Activated CD8-positive, alpha-beta memory T cell treated with anti-CD3 and anti-CD28 coated beads, Interleukin-2, amount 10 ng/mL, durations not matched to agents 7 days and 5 days (primary cell): ENCODE measurements at regions not wholly inside any gene's neighbourhood (a gene's known extent, or its start where the extent isn't known, plus 50 kb on each side); places are given as distances from the start of the nearest gene placed in this dataset.

Experiments used
- ATAC-seq: fragments of 150-1000 bp; cut with Tn5 transposase; one replicate; pipeline ENCODE4 v1.10.0; 2021; ENCODE audit warnings: moderate library complexity
- CTCF ChIA-PET: fragments of 350-600 bp; sonication (Branson Sonifier 250); formaldehyde crosslinking; loops from one replicate; lab custom pipeline; 2021; ENCODE audit warnings: antibody characterized with exemption; lab: Charles Lee
- DNase-seq: peaks from one replicate; pipeline ENCODE4 v3.0.0-alpha.2; 2020
- H3K27ac Mint-ChIP-seq: one replicate; pipeline ENCODE4 v1.8.0; 2021; ENCODE audit warnings: mild to moderate bottlenecking, mixed read lengths
- H3K27me3 Mint-ChIP-seq: one replicate; pipeline ENCODE4 v1.8.0; 2021; ENCODE audit warnings: mixed read lengths
- H3K36me3 Mint-ChIP-seq: one replicate; pipeline ENCODE4 v1.8.0; 2021; ENCODE audit warnings: mild to moderate bottlenecking, mixed read lengths
- H3K4me1 Mint-ChIP-seq: one replicate; pipeline ENCODE4 v1.8.0; 2021; ENCODE audit warnings: mixed read lengths
- H3K4me3 Mint-ChIP-seq: one replicate; pipeline ENCODE4 v1.8.0; 2021; ENCODE audit warnings: mild to moderate bottlenecking, moderate library complexity, mixed read lengths
- H3K9me3 Mint-ChIP-seq: one replicate; pipeline ENCODE4 v1.8.0; 2022; ENCODE audit warnings: low read depth, mixed read lengths

GRCh38 chr3:80141557-80141956 is 373.8 kb upstream of the ROBO1 start:
- H3K4me3 Mint-ChIP-seq = no peak overlapping the region
- peaks cover 6% of the 10 kb centered on the region for H3K9me3 Mint-ChIP-seq
- H3K27ac Mint-ChIP-seq = no peak overlapping the region
- DNase-seq (no peak), ATAC-seq (no peak)
- CTCF ChIA-PET = no interaction called here
- H3K36me3 Mint-ChIP-seq = no peaks in the 10 kb centered on the region
- H3K4me1 Mint-ChIP-seq = no peaks in the 10 kb centered on the region
- H3K27me3 Mint-ChIP-seq = no peaks in the 10 kb centered on the region

GRCh38 chr3:80116281-80116680 is 348.5 kb upstream of the ROBO1 start:
- H3K36me3 Mint-ChIP-seq = no peaks in the 10 kb centered on the region
- H3K27me3 Mint-ChIP-seq = no peaks in the 10 kb centered on the region
- DNase-seq (no peak), ATAC-seq (no peak)
- peaks cover 17% of the 10 kb centered on the region for H3K9me3 Mint-ChIP-seq
- no peak overlapping the region for H3K27ac Mint-ChIP-seq
- no peak overlapping the region for H3K4me3 Mint-ChIP-seq
- H3K4me1 Mint-ChIP-seq = no peaks in the 10 kb centered on the region
- CTCF ChIA-PET = no interaction called here

DNA sequence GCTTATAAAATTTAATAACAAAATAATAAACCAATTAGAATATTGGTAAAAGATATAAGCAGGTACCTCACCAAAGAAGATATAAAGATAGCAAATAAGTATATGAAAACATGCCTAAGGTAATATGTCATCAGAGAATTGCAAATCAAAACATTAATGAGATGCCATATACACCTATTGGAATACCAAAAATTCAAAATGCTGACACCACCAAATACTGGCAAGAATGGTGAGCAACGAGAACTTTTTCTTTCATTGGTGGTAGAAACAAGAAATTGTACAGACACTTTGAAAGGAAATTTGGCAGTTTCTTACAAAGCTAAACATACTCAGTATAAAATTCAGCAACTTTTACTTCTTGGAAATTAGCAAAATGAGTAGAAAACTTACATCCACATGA is 346.9 kb upstream of the ROBO1 start:
- Mint-ChIP-seq H3K4me1 (no peaks in the 10 kb centered on the region), H3K36me3 (no peaks in the 10 kb centered on the region), H3K27ac (no peak overlapping the region), H3K9me3 (peaks cover 15% of the 10 kb centered on the region), H3K4me3 (no peak overlapping the region), H3K27me3 (no peaks in the 10 kb centered on the region)
- CTCF ChIA-PET = no interaction called here
- ATAC-seq (no peak), DNase-seq (no peak)

GRCh38 chr3:80113331-80113730 is 345.5 kb upstream of the ROBO1 start:
- CTCF ChIA-PET = no interaction called here
- H3K27ac Mint-ChIP-seq = no peak overlapping the region
- no peak overlapping the region for H3K4me3 Mint-ChIP-seq
- H3K9me3 Mint-ChIP-seq = peaks cover 14% of the 10 kb centered on the region
- no peaks in the 10 kb centered on the region for H3K36me3 Mint-ChIP-seq
- no peaks in the 10 kb centered on the region for H3K27me3 Mint-ChIP-seq
- no peaks in the 10 kb centered on the region for H3K4me1 Mint-ChIP-seq
- ATAC-seq = no peak
- DNase-seq = no peak

DNA sequence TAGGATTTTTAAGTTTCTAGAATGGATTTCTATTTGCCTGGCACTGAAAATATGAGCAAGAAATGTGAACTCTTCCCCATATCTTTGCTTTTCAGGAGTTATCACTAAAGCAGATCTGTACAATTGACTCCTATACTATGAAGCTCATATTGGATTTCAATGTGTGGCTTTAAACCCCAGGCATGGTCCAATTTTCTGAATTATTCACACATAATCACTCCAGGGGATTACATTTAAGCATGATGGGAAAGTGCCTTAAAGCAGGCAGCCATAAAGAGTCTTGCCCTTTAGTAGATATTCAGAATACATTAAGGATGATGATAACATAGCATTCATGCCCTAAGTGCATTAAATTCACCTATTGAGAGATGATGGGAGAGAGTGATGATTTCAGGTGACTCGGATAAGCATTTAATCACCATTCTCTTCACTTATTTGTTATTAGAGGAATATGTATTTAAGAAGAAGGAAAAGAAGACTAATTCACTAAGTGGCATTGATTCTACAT is 331.8 kb upstream of the ROBO1 start:
- Mint-ChIP-seq H3K27ac (no peak overlapping the region), H3K4me3 (no peak overlapping the region), H3K4me1 (no peaks in the 10 kb centered on the region), H3K9me3 (peaks cover 5% of the 10 kb centered on the region), H3K36me3 (no peaks in the 10 kb centered on the region), H3K27me3 (no peaks in the 10 kb centered on the region)
- ATAC-seq = no peak
- DNase-seq = no peak
- CTCF ChIA-PET = no interaction called here

GRCh38 chr3:80097674-80098073 is 329.9 kb upstream of the ROBO1 start:
- CTCF ChIA-PET = no interaction called here
- Mint-ChIP-seq H3K27ac (no peak overlapping the region), H3K9me3 (peaks cover 6% of the 10 kb centered on the region), H3K27me3 (no peaks in the 10 kb centered on the region), H3K4me3 (no peak overlapping the region), H3K4me1 (no peaks in the 10 kb centered on the region), H3K36me3 (no peaks in the 10 kb centered on the region)
- ATAC-seq = no peak
- no peak for DNase-seq

GRCh38 chr3:80096909-80097308 is 329.1 kb upstream of the ROBO1 start:
- no peak for ATAC-seq
- Mint-ChIP-seq H3K27me3 (no peaks in the 10 kb centered on the region), H3K9me3 (peaks cover 6% of the 10 kb centered on the region), H3K4me3 (no peak overlapping the region), H3K4me1 (no peaks in the 10 kb centered on the region), H3K36me3 (no peaks in the 10 kb centered on the region), H3K27ac (no peak overlapping the region)
- CTCF ChIA-PET = no interaction called here
- DNase-seq = no peak

DNA sequence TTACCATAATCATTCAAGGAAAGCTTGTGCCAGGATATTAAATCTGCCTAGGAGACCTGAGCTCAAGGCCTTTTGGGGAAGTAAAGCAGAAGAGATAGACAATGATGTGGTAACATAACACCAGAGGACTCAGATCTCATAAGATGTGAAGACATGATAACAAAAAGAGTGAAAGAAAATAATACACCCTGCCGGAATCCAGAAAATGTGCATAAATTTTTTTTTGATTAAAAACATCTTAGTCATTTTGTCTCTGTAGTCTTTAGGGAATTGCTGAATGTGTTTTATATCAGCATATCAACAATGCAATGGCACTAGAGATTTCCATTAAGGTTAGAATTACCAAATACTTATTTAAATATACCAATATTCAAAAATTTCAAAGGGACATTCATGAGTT is 326.8 kb upstream of the ROBO1 start:
- Mint-ChIP-seq H3K4me3 (no peak overlapping the region), H3K27ac (no peak overlapping the region), H3K4me1 (no peaks in the 10 kb centered on the region), H3K36me3 (no peaks in the 10 kb centered on the region), H3K9me3 (peaks cover 5% of the 10 kb centered on the region), H3K27me3 (no peaks in the 10 kb centered on the region)
- CTCF ChIA-PET = no interaction called here
- no peak for DNase-seq
- ATAC-seq = no peak

- H3K27ac Mint-ChIP-seq = no peak overlapping the region
- no peak overlapping the region for H3K4me3 Mint-ChIP-seq
- ATAC-seq = no peak
- CTCF ChIA-PET = no interaction called here
- H3K36me3 Mint-ChIP-seq = no peaks in the 10 kb centered on the region
- H3K9me3 Mint-ChIP-seq = peaks cover 10% of the 10 kb centered on the region
- no peaks in the 10 kb centered on the region for H3K27me3 Mint-ChIP-seq
- no peak for DNase-seq
- H3K4me1 Mint-ChIP-seq = no peaks in the 10 kb centered on the region
Measured at GRCh38 chr3:80087767-80088166, 320.0 kb upstream of the ROBO1 start.

GRCh38 chr3:80086426-80086825 is 318.6 kb upstream of the ROBO1 start:
- Mint-ChIP-seq H3K4me1 (no peaks in the 10 kb centered on the region), H3K9me3 (peaks cover 15% of the 10 kb centered on the region), H3K27me3 (no peaks in the 10 kb centered on the region), H3K4me3 (no peak overlapping the region), H3K36me3 (no peaks in the 10 kb centered on the region), H3K27ac (no peak overlapping the region)
- no peak for DNase-seq
- CTCF ChIA-PET = no interaction called here
- ATAC-seq = no peak

DNA sequence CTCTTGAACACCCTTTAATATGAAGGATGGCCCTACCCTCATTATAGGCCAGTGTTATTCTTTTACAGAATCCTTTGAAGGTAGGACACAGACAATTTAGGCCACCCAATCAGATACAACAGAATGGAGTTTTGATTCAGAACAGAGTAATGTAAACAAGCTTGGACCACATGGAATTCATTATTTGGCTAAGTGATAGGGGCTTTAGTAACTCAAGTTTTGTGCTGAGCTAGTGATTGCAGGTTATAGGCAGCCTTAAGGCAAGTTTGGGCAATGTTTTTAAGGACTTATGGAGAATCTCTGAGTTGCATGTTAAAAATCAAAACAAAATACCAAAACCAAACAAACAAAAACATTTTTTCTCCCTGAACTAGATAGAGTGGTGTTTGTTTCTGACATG is 312.1 kb upstream of the ROBO1 start:
- DNase-seq = no peak
- no peaks in the 10 kb centered on the region for H3K4me1 Mint-ChIP-seq
- H3K36me3 Mint-ChIP-seq = no peaks in the 10 kb centered on the region
- CTCF ChIA-PET = interaction anchor here (1.1 kb wide), 1 partner anchor 13 kb away, joined by 3 read pairs; no protein-coding TSS in a partner anchor
- no peaks in the 10 kb centered on the region for H3K27me3 Mint-ChIP-seq
- H3K9me3 Mint-ChIP-seq = peaks cover 18% of the 10 kb centered on the region
- no peak overlapping the region for H3K4me3 Mint-ChIP-seq
- no peak for ATAC-seq
- no peak overlapping the region for H3K27ac Mint-ChIP-seq

- no peak for ATAC-seq
- CTCF ChIA-PET = no interaction called here
- no peak overlapping the region for H3K4me3 Mint-ChIP-seq
Measured at GRCh38 chr3:80068459-80068858, 300.7 kb upstream of the ROBO1 start.

DNA sequence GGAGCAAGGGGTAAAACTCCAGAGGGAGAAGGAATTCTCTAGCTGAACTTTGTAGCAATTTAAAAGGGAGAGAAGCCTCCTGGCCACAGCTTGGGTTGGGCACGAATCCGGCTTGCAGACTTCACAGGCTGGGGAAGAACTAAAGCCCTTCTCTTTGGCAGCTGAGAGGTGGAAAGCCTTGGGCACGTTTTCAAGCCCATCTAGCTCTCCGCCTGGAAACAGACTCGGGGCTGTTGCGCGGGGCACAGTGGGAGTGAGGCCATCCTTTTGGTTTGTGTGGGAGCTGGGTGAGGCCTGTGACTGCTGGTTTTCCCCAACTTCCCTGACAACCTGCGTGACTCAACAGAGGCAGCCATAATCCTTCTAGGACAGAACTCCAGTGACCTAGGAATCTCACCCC is 295.7 kb upstream of the ROBO1 start:
- H3K4me3 Mint-ChIP-seq = no peak overlapping the region
- peaks cover 14% of the 10 kb centered on the region for H3K9me3 Mint-ChIP-seq
- no peaks in the 10 kb centered on the region for H3K36me3 Mint-ChIP-seq
- no peaks in the 10 kb centered on the region for H3K4me1 Mint-ChIP-seq
- no peak overlapping the region for H3K27ac Mint-ChIP-seq
- CTCF ChIA-PET = no interaction called here
- H3K27me3 Mint-ChIP-seq = no peaks in the 10 kb centered on the region
- ATAC-seq (no peak), DNase-seq (no peak)

More at GRCh38 chr3:80068459-80068858, 300.7 kb upstream of the ROBO1 start:
- Mint-ChIP-seq H3K4me1 (no peaks in the 10 kb centered on the region), H3K27me3 (no peaks in the 10 kb centered on the region), H3K9me3 (peaks cover 12% of the 10 kb centered on the region), H3K27ac (no peak overlapping the region), H3K36me3 (no peaks in the 10 kb centered on the region)
- DNase-seq = no peak

DNA sequence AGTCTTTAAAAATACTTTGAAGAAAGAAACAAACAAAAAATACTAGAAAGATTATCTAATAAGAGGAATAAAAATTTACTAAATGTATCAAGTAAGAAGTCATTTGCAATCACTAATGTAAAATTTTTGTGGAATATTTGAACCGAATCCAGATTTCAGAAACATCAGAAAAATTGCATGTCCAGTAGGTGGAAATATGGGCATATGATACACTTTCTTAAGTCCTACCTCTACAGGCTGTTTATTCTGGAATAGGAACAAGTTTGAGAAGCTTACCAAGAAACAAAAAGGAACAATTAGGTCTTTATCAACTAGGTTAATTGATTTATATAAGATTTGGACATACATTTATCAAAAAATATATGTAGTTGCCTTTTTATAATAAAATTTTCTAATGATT is 292.9 kb upstream of the ROBO1 start:
- CTCF ChIA-PET = no interaction called here
- H3K4me1 Mint-ChIP-seq = no peaks in the 10 kb centered on the region
- no peaks in the 10 kb centered on the region for H3K27me3 Mint-ChIP-seq
- no peak for DNase-seq
- H3K27ac Mint-ChIP-seq = no peak overlapping the region
- no peak overlapping the region for H3K4me3 Mint-ChIP-seq
- peaks cover 16% of the 10 kb centered on the region for H3K9me3 Mint-ChIP-seq
- no peak for ATAC-seq
- no peaks in the 10 kb centered on the region for H3K36me3 Mint-ChIP-seq

DNA sequence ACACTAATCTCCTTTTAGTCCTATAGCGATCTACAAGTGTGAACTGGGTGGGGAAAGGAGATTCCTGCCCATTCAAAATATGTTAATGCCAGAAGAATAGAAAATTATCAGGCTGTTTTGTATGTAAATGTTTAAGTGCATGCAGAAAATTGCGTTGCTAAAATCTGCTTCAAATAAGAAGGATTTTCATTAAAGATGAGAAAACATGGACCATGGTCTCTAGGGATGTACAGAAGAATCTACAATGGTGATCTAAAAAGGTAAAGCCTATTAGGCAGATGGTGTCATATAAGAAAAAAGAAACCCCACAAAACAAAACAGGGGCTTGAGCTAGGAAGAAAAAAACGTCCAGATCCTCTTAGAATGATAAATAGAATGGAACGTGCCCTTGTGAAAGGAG is 287.5 kb upstream of the ROBO1 start:
- no peak overlapping the region for H3K27ac Mint-ChIP-seq
- no peaks in the 10 kb centered on the region for H3K27me3 Mint-ChIP-seq
- ATAC-seq = no peak
- H3K9me3 Mint-ChIP-seq = peaks cover 16% of the 10 kb centered on the region
- H3K4me1 Mint-ChIP-seq = no peaks in the 10 kb centered on the region
- no peaks in the 10 kb centered on the region for H3K36me3 Mint-ChIP-seq
- no peak for DNase-seq
- H3K4me3 Mint-ChIP-seq = no peak overlapping the region
- CTCF ChIA-PET = no interaction called here
